ENCODE measurements at regions not wholly inside any gene's neighbourhood (a gene's known extent, or its start where the extent isn't known, plus 50 kb on each side); places are given as distances from the start of the nearest gene placed in this dataset.

GRCh38 chr12:128075332-128075731, 191.6 kb upstream of the TMEM132C start:
- Histone ChIP-seq H3K4me3 (no peak overlapping the region), H3K27me3 (replicated peaks in 1 of 7) (no peaks in the 10 kb centered on the region), H3K27ac (no peak overlapping the region), H3K36me3 (no peaks in the 10 kb centered on the region), H3K4me1 (no peaks in the 10 kb centered on the region), H3K9me3 (peaks cover 0 to 10% (median 0%) of the 10 kb centered on the region in 8 donors)
- WGBS, 5 donors = 79 to 86% (median 82%) methylated on average over 9 of the region's 9 CpGs
- TF ChIP-seq POLR2AphosphoS5 (IDR thresholded peaks at IDR 0.05) (no peak), POLR2A (IDR thresholded peaks at IDR 0.05) (no peak), CTCF (IDR thresholded peaks at IDR 0.05 in 8 of 11, conservative IDR thresholded peaks at IDR 0.05 in 3 of 11) (no peak)
- intact Hi-C loops (cut with DNase I; ENCODE audit: low total_unique reads) = no loop called here
- DNase-seq = no peak

GRCh38 chr12:128076188-128076587, 190.8 kb upstream of the TMEM132C start:
- Histone ChIP-seq H3K9me3 (peaks cover 0 to 10% (median 0%) of the 10 kb centered on the region in 8 donors), H3K27ac (no peak overlapping the region), H3K4me3 (no peak overlapping the region)

GRCh38 chr12:128077211-128077916, 189.6 kb upstream of the TMEM132C start:
- Histone ChIP-seq H3K4me1 (no peaks in the 10 kb centered on the region), H3K4me3 (no peak overlapping the region), H3K36me3 (no peaks in the 10 kb centered on the region), H3K27me3 (replicated peaks in 1 of 7) (no peaks in the 10 kb centered on the region), H3K9me3 (peaks cover 0 to 10% (median 0%) of the 10 kb centered on the region in 8 donors), H3K27ac (no peak overlapping the region)
- no peak for TF ChIP-seq CTCF (IDR thresholded peaks at IDR 0.05 in 8 of 11, conservative IDR thresholded peaks at IDR 0.05 in 3 of 11)
- no peak for TF ChIP-seq POLR2AphosphoS5 (IDR thresholded peaks at IDR 0.05)
- TF ChIP-seq POLR2A (IDR thresholded peaks at IDR 0.05) = no peak
- WGBS, 5 donors = 85 to 90% (median 88%) methylated on average over 11 of the region's 11 CpGs
- DNase-seq = no peak
- intact Hi-C loops (cut with DNase I; ENCODE audit: low total_unique reads) = no loop called here

More at GRCh38 chr12:128076188-128076587, 190.8 kb upstream of the TMEM132C start:
- Histone ChIP-seq H3K36me3 (no peaks in the 10 kb centered on the region), H3K27me3 (replicated peaks in 1 of 7) (no peaks in the 10 kb centered on the region), H3K4me1 (no peaks in the 10 kb centered on the region)
- no peak for DNase-seq
- TF ChIP-seq POLR2AphosphoS5 (IDR thresholded peaks at IDR 0.05) (no peak), POLR2A (IDR thresholded peaks at IDR 0.05) (no peak), CTCF (IDR thresholded peaks at IDR 0.05 in 8 of 11, conservative IDR thresholded peaks at IDR 0.05 in 3 of 11) (no peak)
- intact Hi-C loops (cut with DNase I; ENCODE audit: low total_unique reads) = no loop called here
- 70 to 90% (median 86%) methylated on average over 4 of the region's 4 CpGs for WGBS, 5 donors

GRCh38 chr12:128077917-128078298, 189.1 kb upstream of the TMEM132C start:
- Histone ChIP-seq H3K27me3 (replicated peaks in 1 of 7) (no peaks in the 10 kb centered on the region), H3K4me3 (no peak overlapping the region), H3K36me3 (no peaks in the 10 kb centered on the region), H3K4me1 (no peaks in the 10 kb centered on the region), H3K9me3 (peaks cover 0 to 10% (median 0%) of the 10 kb centered on the region in 8 donors), H3K27ac (no peak overlapping the region)
- WGBS, 5 donors = 82 to 94% (median 90%) methylated on average over 8 of the region's 8 CpGs
- no peak for TF ChIP-seq POLR2A (IDR thresholded peaks at IDR 0.05)
- no peak for TF ChIP-seq CTCF (IDR thresholded peaks at IDR 0.05 in 8 of 11, conservative IDR thresholded peaks at IDR 0.05 in 3 of 11)
- no peak for TF ChIP-seq POLR2AphosphoS5 (IDR thresholded peaks at IDR 0.05)
- DNase-seq = no peak
- intact Hi-C loops (cut with DNase I; ENCODE audit: low total_unique reads) = no loop called here
